8988T (cell line): ENCODE measurements at regions not wholly inside any gene's neighbourhood (a gene's known extent, or its start where the extent isn't known, plus 50 kb on each side); places are given as distances from the start of the nearest gene placed in this dataset.

ENCODE experiments used
- DNase-seq: peaks from one replicate; pipeline ENCODE4 v3.0.0; 2011

DNA sequence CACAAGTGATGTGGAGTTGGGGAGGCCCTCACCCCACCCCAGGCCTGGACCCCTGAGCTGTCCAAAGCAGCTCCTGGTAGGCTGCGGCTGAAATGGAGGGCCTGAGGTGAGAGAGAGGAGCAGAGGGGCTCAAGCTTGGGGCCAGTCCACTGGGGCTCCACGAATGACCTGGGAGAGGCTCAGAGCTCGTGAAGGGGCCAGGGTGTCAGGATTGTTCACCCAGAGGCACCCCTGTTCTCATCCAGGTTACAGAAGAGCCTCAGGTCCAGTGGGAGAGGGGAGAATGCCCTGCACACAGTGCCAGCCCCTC lies 102.2 kb upstream of the RET start:
- no peak for DNase-seq

DNA sequence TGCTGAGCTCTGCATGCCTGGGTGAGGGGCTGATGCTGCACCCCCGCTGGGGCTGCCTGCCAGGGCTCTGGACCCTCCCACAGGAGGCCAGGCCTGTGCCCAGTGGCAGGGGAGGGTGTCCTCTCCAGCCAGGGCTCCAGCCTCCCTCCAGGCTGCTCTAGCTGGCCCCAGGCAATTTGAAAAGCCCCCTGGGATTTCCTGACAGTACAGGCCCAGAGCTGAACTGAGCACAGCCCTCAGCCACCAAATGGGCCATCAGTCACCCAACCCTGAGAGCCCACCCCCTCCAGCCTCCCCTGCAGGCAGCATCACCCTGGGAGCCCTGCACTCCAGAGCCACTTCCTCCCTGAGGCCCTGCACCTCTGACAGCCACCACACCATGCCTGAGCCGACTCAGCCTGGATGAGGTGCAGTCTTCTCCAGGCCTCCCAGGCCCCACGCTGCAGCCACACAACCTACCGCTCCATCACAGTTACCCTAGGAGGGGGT lies 101.8 kb upstream of the RET start:
- DNase-seq = no peak

DNA sequence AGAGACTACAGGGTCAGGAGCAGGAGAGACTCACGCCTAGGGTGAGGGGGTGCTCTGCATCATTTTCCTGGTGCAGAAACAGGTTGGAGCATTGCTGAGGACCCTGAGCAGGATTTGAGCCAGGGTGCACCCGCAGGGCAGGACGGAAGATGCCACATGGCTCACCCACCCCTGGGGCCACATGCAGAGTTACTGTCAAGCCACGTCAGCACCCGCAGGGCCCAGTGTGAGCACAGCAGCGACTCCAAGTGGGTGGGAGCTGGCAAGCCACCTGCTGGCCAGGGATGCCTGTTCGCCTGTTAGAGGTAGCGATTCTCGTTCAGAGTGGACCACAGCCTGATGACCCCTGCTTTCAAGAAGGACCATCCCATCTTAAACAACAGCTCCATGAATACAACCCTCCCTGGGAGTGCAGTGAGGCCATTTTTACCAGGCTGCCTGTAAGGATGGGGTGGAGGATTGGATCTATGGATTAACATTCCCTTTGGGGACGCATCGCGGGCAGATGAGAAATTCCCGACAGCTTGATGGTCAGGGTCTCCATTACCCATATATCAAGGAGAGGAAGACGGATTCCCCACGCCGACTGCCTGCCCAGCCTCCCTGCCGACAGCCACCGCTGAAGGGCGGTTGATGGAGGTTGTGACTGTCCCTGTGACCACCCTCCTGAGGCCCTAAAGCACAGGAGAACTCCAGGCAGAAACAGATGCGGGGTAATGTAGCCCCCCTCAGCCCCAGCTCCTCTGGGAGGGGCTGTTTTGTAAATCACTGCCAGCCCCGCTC lies 101.1 kb upstream of the RET start:
- peak; percentile 25 for DNase-seq

DNA sequence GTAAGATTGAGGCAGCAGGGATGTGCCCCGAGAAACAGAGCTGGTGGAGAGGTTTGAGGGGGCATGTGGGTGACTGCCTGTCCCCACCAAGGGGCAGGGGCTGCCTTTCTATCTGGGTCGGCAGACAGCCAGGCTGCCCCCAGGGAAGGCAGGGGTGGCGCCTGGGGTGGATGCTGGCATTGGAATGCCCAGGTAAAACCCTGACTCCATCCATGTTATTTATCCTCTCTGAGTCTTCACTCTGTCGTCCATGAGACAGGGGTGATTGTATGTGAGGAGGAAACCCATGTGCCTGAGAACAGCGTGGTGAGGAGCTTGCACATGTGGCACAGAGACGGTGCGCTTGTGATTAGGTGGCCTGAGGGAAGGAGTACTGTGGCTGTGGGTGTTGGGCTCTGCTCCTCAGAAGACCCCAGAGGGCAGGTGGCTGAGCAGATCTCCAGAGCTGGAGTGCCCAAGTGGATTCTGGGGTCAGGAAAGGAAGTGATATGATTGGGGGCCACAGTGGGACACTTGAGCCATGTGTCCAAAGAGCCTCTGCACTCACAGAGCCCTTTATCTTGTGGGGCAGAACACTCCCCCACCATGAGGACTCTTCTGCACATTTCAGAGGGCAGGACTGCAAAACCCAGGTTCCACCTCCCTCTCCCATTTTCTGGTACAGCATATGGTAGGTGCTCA lies 100.4 kb upstream of the RET start:
- DNase-seq = no peak

DNA sequence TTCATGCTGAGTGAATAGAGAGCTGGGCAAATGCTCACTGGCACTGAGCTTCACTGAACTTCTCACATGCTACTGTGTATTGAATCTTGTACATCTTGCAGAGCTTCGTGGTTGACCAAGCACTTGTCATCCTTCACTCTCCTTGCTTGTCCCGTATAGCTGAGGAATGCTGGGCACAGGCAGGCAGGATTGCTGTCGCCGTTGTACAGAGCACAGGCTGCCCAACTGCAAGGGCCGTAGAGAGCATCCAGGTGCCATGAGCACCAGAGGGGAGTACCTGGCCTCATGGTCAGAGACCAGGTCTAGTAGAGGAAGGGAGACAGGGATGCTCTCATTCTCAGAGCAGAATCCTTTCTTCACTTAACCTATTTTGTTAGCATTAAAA lies 99.8 kb upstream of the RET start:
- no peak for DNase-seq

DNA sequence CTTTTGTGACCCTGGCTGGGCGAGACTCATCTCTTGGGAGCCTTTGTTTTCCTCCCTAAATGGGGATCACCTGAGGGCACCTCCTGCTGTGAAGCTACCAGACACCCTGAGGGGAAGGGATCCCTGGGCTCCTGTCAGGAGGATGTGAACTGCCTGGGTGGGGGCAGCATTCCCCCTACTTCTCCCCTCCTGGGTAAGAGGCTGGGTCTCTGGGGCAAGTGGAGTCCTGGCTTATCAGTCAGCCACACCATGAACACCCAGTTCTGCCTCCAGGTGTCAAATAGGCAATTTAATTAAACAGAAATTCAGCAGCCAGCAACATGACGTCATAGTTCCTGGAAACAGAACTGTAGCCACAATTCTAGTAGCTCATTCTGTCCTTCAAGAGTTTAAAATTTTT lies 97.7 kb upstream of the RET start:
- DNase-seq = no peak

DNA sequence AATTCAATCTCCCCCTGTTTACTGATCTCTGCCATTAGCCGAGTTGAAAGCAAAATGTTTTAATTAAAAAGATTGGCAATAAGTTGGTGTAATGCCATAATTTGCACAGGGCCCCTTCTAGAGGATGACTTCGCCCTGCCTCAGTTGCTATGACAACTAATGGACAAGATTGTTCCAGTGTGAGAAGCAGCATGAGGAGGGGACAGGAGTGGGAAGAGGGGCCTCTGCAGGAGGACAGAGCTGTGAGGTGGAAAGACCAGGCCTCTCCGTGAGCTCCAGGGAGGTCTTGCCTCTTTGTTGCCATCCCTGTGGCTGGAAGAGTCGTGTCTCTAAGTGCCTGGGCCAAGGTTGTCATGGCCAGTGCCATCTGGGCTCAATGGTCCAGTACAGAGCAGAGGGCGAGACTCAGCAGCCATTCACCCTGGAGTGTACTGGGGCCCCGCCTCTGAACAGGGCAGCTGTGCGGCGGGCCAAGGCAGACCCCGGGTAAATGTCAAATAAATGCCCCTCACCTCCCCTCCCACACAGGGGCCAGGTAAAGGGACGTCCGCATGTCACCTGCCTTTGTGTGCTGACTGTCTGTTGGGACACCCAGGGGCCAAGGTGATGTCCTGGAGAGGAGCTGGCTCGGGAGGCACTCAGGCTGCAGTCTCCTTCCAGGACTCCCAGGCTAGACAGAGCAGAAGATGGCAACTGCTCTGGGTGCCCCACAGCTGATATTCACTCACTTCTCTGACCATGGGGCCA lies 97.0 kb upstream of the RET start:
- DNase-seq = no peak

DNA sequence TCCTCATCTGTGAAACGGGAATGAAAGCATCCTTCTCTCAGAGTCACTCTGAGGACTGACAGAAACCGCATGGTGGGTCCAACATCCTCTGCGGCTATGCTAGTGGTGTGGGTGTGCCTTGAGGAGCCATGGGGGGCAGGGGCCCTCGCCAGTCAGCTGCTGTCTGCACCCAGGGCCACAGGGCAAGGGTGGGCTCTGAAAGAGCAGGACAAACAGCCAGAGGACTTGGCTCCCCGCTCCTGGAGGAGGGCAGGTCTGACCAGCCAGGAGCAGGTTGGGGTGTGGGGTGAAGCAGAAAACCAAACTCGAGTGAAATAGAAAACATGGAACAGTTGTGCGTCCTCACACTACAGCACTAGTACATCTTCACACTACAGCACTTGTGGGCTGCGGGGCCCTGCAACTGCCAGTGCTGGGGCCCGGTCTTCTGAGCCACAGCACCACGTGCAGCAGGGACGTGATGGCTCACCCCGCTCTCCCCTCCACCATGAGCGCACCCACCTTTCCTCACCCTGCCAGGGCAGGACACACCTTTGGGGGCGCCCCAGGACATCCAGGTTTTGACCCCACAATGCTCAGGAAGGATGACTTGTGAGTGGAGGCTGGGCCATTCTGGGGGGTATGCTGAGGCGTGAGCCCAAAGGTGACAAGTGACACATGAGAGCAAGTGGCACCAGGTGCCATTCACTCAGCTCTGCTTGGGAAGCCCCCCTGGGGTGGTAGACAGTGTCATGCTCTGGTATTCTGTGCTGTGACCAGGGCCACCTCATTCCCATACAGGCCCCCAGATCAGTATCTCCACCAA lies 96.1 kb upstream of the RET start:
- no peak for DNase-seq

DNA sequence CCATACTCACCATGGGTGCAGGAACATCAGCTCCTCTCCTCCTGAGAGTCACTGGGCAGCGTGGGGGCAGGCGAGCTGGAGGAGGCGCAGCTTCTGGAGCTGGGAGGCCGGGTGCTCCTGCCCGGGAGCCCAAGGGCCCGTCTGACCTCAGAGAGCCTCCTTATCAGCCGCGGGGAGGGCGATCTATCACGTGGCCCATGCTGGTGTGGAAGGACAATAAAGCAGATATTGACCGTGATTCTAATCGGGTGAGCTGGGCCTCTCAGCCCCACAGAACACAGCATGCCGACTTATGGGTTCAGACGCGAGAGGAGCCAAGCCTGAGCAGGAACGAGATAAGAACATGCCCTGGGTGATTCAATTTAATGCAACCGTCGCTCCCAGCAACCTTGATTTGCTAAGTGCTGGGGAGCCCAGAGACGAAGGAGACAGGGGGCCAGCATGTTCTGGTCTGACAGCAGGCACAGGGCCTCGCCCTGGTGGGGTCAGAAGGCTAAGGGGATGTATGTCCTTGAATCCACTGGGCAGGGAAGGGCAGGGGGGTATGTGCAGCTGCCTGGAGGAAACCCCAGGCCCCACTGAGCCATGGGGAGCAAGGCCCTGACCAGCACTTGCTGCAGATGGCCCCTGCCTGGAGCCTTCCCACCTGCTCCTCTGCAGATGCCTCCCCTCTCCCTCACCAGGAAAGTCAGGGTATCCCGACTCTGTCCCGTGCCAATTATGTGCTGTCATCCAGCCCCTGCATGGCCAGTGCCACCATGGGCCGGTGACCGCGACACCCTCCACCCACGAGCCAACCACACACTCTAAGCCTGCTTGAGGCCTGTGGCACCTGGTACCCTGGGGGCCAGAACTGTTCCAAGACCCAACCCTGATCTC lies 95.3 kb upstream of the RET start:
- no peak for DNase-seq

DNA sequence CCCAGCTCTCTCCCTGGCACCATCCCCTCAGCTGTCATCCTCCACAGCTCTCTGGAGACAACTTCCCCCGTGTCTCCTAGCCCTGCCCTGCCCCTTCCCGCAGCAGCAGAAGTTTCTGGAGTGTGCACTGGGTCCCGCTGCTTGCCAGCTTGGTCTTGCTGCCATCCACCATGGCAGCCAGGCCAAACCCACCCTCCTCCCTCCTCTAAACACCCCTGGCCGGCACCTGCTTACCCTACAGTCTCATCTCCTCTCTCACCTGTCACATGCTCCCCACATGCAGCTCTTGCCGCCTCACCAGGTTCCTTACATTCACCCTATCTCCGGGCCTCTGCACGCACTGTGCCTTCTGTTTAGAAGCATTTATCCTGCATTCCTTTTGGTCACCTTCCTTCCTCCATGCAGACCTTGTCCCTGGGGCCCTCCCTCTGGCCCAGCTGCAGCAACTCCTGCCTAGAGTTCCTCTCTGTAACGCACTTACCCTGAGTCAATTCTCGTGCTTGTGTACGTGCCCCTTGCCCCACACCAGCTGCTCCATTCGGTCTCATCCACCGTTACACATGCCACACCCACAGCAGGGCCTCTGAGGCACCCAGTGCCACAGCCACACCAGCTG lies 93.9 kb upstream of the RET start:
- no peak for DNase-seq

DNA sequence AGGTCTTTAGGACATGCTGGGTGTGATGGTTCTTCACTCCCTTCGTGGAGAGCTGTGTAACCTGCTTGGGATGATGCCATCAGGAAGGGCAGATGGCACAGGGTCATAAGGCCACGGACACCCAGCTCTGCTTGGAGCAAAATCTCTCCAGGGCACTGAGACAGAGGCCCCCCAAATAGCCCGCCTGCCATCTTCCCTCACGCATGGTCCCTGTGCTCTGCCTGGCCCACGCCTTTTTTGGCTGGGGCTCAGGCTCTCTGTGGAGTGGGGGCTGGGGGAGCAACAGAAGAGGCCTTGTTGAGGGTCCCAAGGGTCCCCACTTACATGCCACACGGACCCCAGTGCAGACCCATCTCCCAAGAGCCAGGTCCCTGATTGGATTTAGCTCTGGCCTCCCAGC lies 93.3 kb upstream of the RET start:
- peak; percentile 5 for DNase-seq

DNA sequence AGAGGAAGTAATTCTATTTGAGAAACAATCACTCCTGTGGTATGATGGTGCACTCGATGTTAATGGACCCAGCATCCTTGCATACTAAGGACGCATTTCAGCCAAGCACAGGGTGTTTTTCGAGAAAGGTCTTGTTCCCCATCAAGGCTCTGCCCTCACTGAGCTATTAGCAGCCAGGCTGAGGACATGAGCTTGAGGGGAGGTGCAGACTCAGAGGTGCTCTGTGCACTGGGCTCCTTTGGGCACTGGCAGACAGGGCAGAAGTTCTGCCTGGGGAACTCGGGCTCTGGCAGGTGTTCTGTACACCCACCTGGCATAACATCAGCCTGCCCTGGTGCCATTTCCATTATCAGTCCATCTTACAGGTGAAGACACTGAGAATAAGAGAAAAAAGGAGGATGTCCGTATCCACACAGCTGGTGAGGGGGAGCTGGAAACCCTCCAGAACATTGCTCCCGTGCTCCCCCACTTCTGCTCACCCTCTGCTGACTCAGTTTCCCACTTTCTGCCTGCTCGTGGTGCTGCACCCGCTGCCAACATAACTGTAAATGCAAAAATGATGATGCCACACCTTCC lies 92.7 kb upstream of the RET start:
- no peak for DNase-seq

DNA sequence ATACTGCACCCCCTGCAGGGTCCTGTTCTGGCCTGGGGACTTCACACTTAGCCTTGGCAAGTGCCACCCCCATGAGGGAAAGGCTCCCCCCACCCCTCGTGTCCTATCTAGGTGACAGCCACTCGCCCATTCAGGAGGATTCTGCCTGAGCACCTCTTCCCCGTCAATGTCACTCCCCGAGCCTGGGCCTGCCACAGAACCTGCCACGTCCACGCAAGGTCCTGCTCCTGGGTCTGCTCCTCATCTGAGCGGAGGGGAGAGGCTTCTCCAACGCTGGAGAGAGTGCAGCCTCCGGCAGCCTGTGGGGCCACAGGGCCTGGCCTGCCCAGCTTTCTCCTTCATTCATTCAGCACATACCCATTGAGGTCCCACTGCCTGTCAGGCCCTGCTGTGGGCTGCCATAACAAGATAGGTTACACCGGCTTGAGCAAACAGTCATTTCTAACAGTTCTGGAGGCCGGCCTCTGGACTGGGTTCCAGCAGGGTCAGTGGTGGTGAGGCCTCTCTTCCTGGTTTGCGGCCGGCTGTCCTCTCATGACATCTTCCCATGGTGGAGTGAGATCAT lies 92.0 kb upstream of the RET start:
- no peak for DNase-seq

DNA sequence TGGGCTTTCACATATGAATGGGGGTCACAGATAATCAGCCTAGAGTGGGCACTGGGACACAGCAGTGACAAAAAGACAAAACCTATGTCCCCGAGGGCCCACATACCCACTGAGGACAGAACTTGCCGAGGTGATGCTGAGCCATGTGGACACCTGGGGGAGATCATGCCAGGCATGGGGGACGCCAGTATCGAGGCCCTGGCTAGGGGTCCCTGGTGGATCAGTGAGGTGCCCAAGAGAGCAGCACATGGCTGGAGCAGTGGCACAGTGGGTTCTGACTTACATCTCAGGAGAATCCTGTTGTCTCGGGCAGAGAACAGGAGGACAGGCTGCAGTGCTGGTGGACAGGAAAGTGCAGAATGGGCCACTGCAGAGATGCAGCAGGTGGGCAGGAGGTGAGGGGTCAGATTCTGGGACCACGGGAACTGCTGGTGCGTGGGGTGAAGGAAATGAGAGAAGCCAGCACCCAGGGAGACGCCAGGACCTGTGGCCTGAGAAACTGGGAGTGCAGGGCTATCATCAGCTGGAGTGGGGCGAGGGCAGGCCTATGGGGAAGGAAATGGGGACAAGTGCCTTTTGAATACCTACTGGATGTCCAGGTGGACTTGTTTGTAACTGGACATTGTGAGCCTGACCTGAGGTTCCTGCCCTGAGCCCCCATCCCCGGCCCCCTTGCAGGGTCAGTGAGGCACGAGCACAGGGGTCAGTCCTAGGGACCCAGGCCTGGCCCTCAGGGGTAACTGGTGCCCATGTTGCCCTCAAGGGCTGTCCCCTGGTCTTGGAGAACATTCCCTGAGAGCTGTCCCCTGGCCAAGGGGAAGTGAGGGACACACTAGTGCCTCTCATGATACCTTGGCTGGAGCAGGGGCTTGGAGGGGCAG lies 91.2 kb upstream of the RET start:
- no peak for DNase-seq

DNA sequence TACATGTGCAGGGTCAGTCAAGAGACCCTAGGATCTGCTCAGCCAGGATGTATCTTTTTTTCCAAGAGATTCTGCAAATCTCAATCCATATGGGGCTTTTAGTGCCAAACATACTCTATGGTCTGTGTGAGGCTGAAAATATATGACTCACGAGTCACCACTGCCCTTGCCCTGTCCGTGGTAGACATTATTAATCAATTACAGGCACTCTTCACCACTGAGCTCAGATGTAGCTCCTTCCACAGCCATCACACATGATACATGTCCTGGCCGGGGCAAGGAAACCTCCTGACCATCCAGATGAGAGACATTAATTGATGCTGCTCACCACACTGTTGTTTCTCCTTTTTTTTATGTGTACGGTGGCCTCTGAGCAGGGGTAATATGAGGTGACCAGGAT lies 90.2 kb upstream of the RET start:
- DNase-seq = no peak

DNA sequence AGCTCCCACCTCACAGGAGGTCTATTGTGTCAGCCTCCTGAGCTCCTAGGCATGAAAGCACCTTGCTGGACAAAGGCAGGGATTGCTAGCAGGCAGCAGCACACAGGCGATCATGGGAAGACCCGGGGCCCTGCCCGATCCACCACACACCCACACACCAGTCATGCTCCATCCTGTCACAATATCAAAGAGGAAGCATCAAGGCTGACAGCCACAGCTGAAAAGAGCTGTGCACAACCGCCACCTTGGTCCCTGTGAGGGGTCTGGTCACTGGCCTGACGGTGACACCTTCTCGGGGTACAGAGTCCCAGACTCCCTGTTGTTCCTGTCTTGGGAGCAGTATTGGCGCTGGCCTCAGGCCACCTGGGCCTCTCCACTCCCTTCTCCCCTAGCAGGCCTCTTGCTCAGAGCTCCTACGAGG lies 89.7 kb upstream of the RET start:
- no peak for DNase-seq

DNA sequence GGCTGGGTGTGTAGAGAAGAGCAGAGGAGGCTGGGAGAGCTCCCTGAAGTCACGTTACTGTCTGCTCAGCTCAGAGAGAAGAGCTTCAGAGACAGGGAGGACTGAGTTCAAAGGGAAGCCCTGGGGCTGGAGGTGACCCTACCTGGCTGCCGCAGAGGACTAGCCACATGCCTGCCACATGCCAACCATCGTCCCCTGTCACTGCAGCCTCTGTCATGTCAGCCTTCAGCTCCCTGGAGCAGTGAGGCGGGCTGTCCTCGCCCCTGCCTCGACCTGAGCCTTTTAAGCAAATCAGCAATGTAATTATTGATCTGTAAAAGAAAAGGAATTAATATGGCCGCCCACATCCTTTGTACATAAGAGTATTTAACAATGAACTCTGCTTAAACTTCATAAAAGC lies 89.3 kb upstream of the RET start:
- no peak for DNase-seq

DNA sequence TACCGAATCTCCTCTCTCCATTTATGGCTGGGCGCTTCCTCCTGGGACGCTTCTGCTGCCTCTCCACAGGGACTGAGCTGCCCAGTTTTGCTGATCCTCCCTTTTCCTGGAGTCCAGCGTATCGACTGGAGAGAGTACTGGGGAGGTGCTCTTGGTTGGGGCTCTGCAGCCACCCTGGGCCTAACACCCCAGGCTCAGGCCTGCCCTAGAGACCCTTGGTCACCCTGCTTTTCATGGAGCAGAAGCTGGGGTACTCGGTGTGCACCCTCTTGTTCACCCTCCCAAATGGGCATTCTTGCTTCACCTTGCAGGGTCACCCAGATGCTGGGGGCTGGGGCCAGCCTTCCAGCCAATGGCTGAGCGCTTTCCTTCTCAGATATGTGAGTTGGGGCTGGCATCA lies 88.8 kb upstream of the RET start:
- no peak for DNase-seq

DNA sequence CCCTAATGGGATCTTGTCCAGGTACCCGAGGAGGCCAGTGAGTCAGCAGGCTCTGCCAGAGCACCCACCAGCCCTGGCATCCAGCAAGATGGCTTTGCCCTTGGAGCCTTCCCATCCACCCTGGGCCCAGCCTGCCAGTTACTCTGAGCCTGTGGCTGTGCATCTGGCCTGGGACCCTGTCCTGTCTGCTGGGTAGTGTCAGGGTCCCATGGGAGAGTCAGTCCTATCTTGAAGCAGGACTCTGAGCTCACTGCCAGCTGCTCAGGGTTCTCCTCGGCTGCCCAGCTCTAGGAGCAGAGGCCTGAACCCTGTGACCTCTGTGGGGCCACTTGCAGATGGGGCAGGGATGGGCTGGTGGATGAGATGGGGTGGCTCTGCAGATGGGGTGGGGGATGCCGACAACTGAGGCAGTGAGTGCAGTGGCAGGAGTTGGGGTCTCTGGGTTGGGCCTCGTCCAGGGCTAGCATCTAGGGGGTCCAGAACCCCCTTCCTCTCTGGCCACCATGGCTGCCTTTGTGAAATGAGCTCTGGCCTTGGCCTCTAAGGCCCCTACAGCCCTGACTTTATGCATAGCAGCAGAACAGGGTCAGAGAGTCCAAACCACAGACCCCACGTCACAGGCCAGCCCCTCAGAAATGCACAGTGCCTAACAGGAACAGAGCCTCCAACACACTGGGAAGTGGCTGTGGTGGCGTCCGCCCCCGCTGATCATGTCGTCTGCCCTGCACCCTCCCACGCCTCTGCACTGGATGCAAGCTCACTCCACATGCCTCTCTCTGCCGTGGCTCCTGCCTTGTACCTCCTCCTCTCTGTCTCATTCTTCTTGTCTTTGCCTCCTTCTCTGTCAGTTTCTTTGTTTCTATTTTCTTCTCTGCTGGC lies 88.1 kb upstream of the RET start:
- DNase-seq = no peak
